Peyer's patch (tissue), 4 donors: ENCODE measurements at regions not wholly inside any gene's neighbourhood (a gene's known extent, or its start where the extent isn't known, plus 50 kb on each side); places are given as distances from the start of the nearest gene placed in this dataset.

Source experiments
- CTCF ChIP-seq, 6 experiments: fragments of 450-650 bp in 4 of 6; fragments of 200-600 bp in 2 of 6; sonication (generic) in 1 of 6; IDR thresholded peaks; one replicate each; pipeline ENCODE4 v1.5.1; 2017 to 2019; ENCODE audit warnings: antibody characterized with exemption in 6 of 6, mild to moderate bottlenecking in 3 of 6, moderate library complexity in 1 of 6
- POLR2A ChIP-seq, 2 donors: fragments of 450-650 bp; IDR thresholded peaks; one replicate each; pipeline ENCODE4 v1.5.1; 2017; ENCODE audit warnings: antibody characterized with exemption in 2 of 2, mild to moderate bottlenecking in 2 of 2, moderate library complexity in 2 of 2

DNA sequence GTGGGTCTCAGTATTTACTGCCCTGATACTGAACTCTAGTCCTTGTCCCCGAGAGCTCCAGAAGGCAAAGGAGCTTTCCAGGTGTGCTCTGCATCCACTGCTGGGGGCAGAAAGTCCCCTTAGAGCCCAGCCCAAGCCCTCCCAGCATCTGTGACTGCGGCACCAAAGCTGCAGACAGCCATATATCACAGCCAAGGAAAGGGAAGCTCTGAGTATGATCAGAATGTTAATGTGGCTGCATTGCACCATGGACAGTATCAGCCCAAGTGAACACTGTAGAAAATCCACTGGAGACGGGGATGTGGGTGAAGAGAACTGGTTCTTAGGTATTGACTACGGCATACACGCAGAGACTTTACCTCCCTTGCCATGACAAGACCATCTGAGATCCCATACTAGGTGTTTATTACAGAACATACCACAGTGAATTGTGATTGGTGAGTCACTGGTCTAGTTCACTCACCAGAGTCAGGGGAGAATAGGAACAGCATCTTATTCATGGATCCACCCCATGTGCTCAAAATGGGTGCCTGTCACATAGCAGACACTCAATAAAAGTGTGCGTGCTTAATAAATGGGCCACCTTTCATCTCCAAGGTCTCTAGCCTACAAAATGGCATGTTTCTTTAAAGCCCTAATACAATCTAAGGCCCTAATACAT, 170.3 kb downstream of the HHIPL2 start:
- TF ChIP-seq CTCF (IDR thresholded peaks at IDR 0.05), result no peak
- no peak for TF ChIP-seq POLR2A (IDR thresholded peaks at IDR 0.05)
